ENCODE measurements at regions not wholly inside any gene's neighbourhood (a gene's known extent, or its start where the extent isn't known, plus 50 kb on each side); places are given as distances from the start of the nearest gene placed in this dataset.
"Not testable (repeated sequence)": the region's sequence is repeated elsewhere in the genome, so short reads cannot be mapped to it uniquely, and the experiment has no call there.

GRCh38 chr17:22266231-22266630, 573.9 kb downstream of the KCNJ18 start:
- DNase-seq = no peak

GRCh38 chr17:22267019-22267418, 574.7 kb downstream of the KCNJ18 start:
- DNase-seq = no peak

- DNase-seq = no peak
These were observed 576.0 kb downstream of the KCNJ18 start for GRCh38 chr17:22268214-22268911.

GRCh38 chr17:22268912-22269220, 576.5 kb downstream of the KCNJ18 start:
- no peak for DNase-seq

GRCh38 chr17:22270381-22270780, 578.1 kb downstream of the KCNJ18 start:
- no peak for DNase-seq

- not testable (repeated sequence) for DNase-seq
These were observed 578.5 kb downstream of the KCNJ18 start for GRCh38 chr17:22270809-22271208.

GRCh38 chr17:22272363-22273146, 580.2 kb downstream of the KCNJ18 start:
- DNase-seq = no peak

GRCh38 chr17:22273308-22273707, 581.0 kb downstream of the KCNJ18 start:
- no peak for DNase-seq

- no peak for DNase-seq
These were observed 585.3 kb downstream of the KCNJ18 start for GRCh38 chr17:22277595-22277994.

GRCh38 chr17:22278302-22279275, 586.3 kb downstream of the KCNJ18 start:
- DNase-seq = no peak

- no peak for DNase-seq
These were observed 594.2 kb downstream of the KCNJ18 start for GRCh38 chr17:22286337-22287041.

- DNase-seq = not testable (repeated sequence)
These were observed 606.2 kb downstream of the KCNJ18 start for GRCh38 chr17:22298484-22298951.

- no peak for DNase-seq
These were observed 607.9 kb downstream of the KCNJ18 start for GRCh38 chr17:22300177-22300576.

GRCh38 chr17:22300731-22301352, 608.5 kb downstream of the KCNJ18 start:
- no peak for DNase-seq

- no peak for DNase-seq
These were observed 609.0 kb downstream of the KCNJ18 start for GRCh38 chr17:22301353-22301745.

- DNase-seq = no peak
These were observed 610.8 kb downstream of the KCNJ18 start for GRCh38 chr17:22303096-22303495.

- no peak for DNase-seq
These were observed 611.5 kb downstream of the KCNJ18 start for GRCh38 chr17:22303865-22304264.

- no peak for DNase-seq
These were observed 612.5 kb downstream of the KCNJ18 start for GRCh38 chr17:22304667-22305303.

GRCh38 chr17:22305356-22306071, 613.2 kb downstream of the KCNJ18 start:
- DNase-seq = no peak

GRCh38 chr17:22310292-22310691, 618.0 kb downstream of the KCNJ18 start:
- not testable (repeated sequence) for DNase-seq

All from hematopoietic multipotent progenitor cell treated with erythropoietin and hydrocortisone succinate and interleukin-3 and kit ligand, for 6 days (in vitro differentiated cells).